NCI-H1436 (cell line): ENCODE measurements at regions not wholly inside any gene's neighbourhood (a gene's known extent, or its start where the extent isn't known, plus 50 kb on each side); places are given as distances from the start of the nearest gene placed in this dataset.
"Not testable (repeated sequence)": the region's sequence is repeated elsewhere in the genome, so short reads cannot be mapped to it uniquely, and the experiment has no call there.

ENCODE experiments used
- DNase-seq: peaks from one replicate; lab custom pipeline; 2025; lab: John Stamatoyannopoulos, UW

GRCh38 chr1:148315071-148315811 lies 163.2 kb upstream of the NBPF11 start:
- no peak for DNase-seq

GRCh38 chr1:148310807-148311206 lies 158.7 kb upstream of the NBPF11 start:
- DNase-seq = no peak

- DNase-seq = no peak
These were observed 157.9 kb upstream of the NBPF11 start for GRCh38 chr1:148309940-148310500.

GRCh38 chr1:148308832-148309458 lies 156.9 kb upstream of the NBPF11 start:
- DNase-seq = no peak

- no peak for DNase-seq
These were observed 155.6 kb upstream of the NBPF11 start for GRCh38 chr1:148307583-148308185.

- not testable (repeated sequence) for DNase-seq
These were observed 152.9 kb upstream of the NBPF11 start for GRCh38 chr1:148304935-148305334.

- DNase-seq = not testable (repeated sequence)
These were observed 150.7 kb upstream of the NBPF11 start for GRCh38 chr1:148302586-148303364.

GRCh38 chr1:148297852-148298251 lies 145.8 kb upstream of the NBPF11 start:
- not testable (repeated sequence) for DNase-seq

- DNase-seq = no peak
These were observed 144.4 kb upstream of the NBPF11 start for GRCh38 chr1:148296511-148296910.

- no peak for DNase-seq
These were observed 142.2 kb upstream of the NBPF11 start for GRCh38 chr1:148294116-148294807.

GRCh38 chr1:148293651-148294050 lies 141.6 kb upstream of the NBPF11 start:
- DNase-seq = no peak

GRCh38 chr1:148292915-148293314 lies 140.8 kb upstream of the NBPF11 start:
- DNase-seq = no peak

DNA sequence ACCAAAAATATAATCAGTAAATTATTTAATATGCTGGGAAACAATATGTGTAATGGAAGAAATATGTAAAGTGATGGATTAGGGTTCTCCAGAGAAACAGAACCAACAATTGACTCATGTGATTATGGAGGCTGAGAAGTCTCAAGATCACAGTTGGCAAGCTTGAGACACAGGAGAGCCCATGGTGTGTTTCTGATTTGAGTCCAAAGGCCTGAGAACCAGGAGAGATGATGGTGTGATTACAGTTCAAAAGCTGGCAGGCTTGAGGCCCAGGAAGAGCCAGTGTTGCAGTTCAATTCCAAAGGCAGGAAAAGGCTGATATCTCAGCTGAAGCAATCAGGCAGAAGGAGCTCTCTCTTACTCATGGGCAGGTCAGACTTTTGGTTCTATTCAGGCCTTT lies 138.8 kb upstream of the NBPF11 start:
- no peak for DNase-seq

- DNase-seq = no peak
These were observed 137.6 kb upstream of the NBPF11 start for GRCh38 chr1:148289647-148290046.

DNA sequence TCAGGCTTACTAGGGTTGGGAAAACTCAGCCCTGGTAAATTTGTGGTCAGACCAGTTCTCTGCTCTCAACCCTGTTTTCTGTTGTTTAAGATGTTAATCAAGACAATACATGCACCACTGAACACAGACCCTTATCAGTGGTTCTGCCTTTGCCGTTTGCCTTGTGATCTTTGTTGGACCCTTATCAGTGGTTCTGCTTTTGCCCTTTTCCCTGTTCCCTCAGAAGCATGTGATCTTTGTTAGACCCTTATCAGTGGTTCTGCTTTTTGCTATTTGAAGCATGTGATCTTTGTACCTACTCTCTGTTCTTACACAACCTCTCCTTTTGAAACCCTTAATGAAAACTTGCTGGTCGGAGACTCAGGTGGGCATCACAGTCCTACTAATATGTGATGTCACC lies 133.9 kb upstream of the NBPF11 start:
- not testable (repeated sequence) for DNase-seq

DNA sequence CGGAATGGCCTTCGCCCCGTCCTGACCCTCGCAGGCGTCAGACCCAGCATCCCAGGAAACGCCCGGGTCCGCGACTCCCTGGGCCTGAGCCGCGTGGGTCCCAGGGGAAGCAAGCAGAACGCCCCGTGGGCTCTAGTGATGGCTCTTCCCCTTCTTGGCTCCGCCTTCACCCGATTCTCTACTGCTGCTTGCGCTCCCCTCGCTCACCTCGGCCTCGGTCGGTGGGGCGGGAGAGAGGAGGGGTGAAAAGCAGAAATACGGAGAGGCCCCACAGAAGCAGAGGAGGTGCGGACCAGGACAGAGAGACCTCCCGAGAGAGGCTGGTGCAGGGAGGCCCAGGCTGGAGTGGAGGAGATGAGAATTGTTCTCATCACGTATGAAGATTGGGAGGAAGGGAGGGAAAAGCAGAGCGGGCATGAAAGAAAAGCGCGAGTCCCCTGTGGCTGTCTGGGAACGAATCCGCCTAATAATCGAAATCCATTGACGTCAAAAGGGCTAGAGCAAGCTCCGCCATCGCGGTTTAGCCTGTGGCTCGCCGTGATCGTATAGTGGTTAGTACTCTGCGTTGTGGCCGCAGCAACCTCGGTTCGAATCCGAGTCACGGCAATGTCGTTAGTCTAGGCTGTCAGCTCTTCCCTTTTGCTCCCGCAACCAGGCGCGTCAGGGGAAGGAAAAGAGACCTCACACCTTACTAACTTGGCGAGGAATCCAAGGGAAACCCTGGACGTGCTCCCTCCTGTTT lies 128.9 kb upstream of the NBPF11 start:
- not testable (repeated sequence) for DNase-seq

DNA sequence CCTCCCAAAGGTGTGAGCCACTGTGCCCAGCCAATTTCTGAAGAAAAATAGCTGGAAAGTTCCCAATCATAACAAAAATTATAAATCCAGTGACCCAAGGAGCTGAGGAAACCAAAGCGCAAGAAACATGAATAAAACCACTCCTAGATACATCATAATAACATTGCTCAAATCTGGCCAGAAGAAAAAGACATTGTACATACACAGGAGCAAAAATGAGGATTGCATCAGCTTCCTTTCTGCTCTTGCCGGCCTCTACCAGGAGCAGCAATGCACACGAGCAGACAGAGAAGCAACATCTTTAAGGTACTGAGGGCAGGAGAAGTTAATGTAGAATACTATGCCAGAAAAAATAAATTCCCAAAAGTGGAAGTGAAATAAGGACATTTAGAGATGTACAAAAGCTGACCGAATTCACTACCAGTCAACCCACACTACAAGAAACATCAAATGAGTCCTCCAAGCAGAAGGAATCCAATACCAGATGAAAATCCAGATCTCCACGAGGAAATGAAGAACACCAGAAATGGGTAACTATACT lies 127.0 kb upstream of the NBPF11 start:
- DNase-seq = not testable (repeated sequence)

GRCh38 chr1:148277865-148278279 lies 125.8 kb upstream of the NBPF11 start:
- not testable (repeated sequence) for DNase-seq

- DNase-seq = not testable (repeated sequence)
These were observed 115.0 kb upstream of the NBPF11 start for GRCh38 chr1:148267066-148267465.
